Tibial artery (tissue), 4 donors: ENCODE measurements at regions not wholly inside any gene's neighbourhood (a gene's known extent, or its start where the extent isn't known, plus 50 kb on each side); places are given as distances from the start of the nearest gene placed in this dataset.

Experiments used
- DNase-seq, 2 donors: peaks; one replicate each; pipeline ENCODE4 v3.0.0-alpha.2; 2019
- H3K27ac ChIP-seq, 2 donors: fragments of 200-600 bp; sonication (generic) in 1 of 2; 1 replicate in 1 of 2; 2 replicates in 1 of 2; pipeline ENCODE4 v1.5.1; 2018 to 2019; ENCODE audit warnings: mild to moderate bottlenecking in 1 of 2
- H3K27me3 ChIP-seq, 2 donors: fragments of 200-600 bp; sonication (generic) in 1 of 2; one replicate each; pipeline versions ENCODE4 v1.5.1 to v1.6.0; 2016 to 2019
- H3K36me3 ChIP-seq, 3 donors: fragments of 200-600 bp; sonication (generic) in 2 of 3; one replicate each; pipeline ENCODE4 v1.5.1; 2016 to 2019; ENCODE audit warnings: mild to moderate bottlenecking in 2 of 3
- H3K4me1 ChIP-seq, 4 donors: fragments of 200-600 bp; sonication (generic) in 2 of 4; 1 replicate in 3 of 4; 2 replicates in 1 of 4; pipeline ENCODE4 v1.5.1; 2016 to 2019
- H3K4me3 ChIP-seq, 2 donors: fragments of 200-600 bp; sonication (generic) in 1 of 2; 1 replicate in 1 of 2; 2 replicates in 1 of 2; pipeline ENCODE4 v1.5.1; 2018 to 2019; ENCODE audit warnings: mild to moderate bottlenecking in 2 of 2
- H3K9me3 ChIP-seq, 3 donors: fragments of 200-600 bp; sonication (generic) in 1 of 3; one replicate each; pipeline ENCODE4 v1.5.1; 2016 to 2019
- CTCF ChIP-seq, 2 experiments: fragments of 200-600 bp in 1 of 2; fragments of 450-650 bp in 1 of 2; IDR thresholded peaks; one replicate each; pipeline ENCODE4 v1.5.1; 2017 to 2019; ENCODE audit warnings: antibody characterized with exemption in 2 of 2, mild to moderate bottlenecking in 1 of 2, moderate library complexity in 1 of 2
- intact Hi-C: fragments of 100-400 bp; cut with DNase I; formaldehyde crosslinking; loops from one replicate; pipeline ENCODE4 v1.15.0; 2023; ENCODE audit warnings: low total_unique reads

GRCh38 chr2:103276869-103277268 lies 515.0 kb downstream of the TMEM182 start:
- H3K36me3 ChIP-seq: no peaks in the 10 kb centered on the region
- intact Hi-C loops: no loop called here
- H3K9me3 ChIP-seq: peaks cover 0 to 3% (median 0%) of the 10 kb centered on the region in 3 donors
- no peaks in the 10 kb centered on the region for H3K27me3 ChIP-seq
- no peaks in the 10 kb centered on the region for H3K4me1 ChIP-seq
- H3K4me3 ChIP-seq: no peak overlapping the region
- no peak for DNase-seq
- no peak overlapping the region for H3K27ac ChIP-seq
- TF ChIP-seq CTCF (IDR thresholded peaks at IDR 0.05): no peak

- Histone ChIP-seq H3K4me1 (no peaks in the 10 kb centered on the region), H3K4me3 (no peak overlapping the region), H3K27me3 (peaks cover 0 to 2% of the 10 kb centered on the region in 2 donors), H3K36me3 (no peaks in the 10 kb centered on the region), H3K9me3 (no peaks in the 10 kb centered on the region), H3K27ac (no peak overlapping the region)
- intact Hi-C loops: no loop called here
- no peak for DNase-seq
- TF ChIP-seq CTCF (IDR thresholded peaks at IDR 0.05): no peak
These were observed 522.9 kb downstream of the TMEM182 start for GRCh38 chr2:103284750-103285149.

- Histone ChIP-seq H3K27me3 (peaks cover 0 to 2% of the 10 kb centered on the region in 2 donors), H3K4me3 (no peak overlapping the region), H3K36me3 (no peaks in the 10 kb centered on the region), H3K4me1 (no peaks in the 10 kb centered on the region), H3K9me3 (no peaks in the 10 kb centered on the region), H3K27ac (no peak overlapping the region)
- no peak for TF ChIP-seq CTCF (IDR thresholded peaks at IDR 0.05)
- intact Hi-C loops: no loop called here
- DNase-seq: no peak
These were observed 523.5 kb downstream of the TMEM182 start for GRCh38 chr2:103285354-103285753.

- no peak overlapping the region for H3K4me3 ChIP-seq
- H3K4me1 ChIP-seq: no peaks in the 10 kb centered on the region
- H3K27me3 ChIP-seq: peaks cover 0 to 2% of the 10 kb centered on the region in 2 donors
- no peak overlapping the region for H3K27ac ChIP-seq
- intact Hi-C loops: no loop called here
- DNase-seq: no peak
- TF ChIP-seq CTCF (IDR thresholded peaks at IDR 0.05): no peak
- H3K36me3 ChIP-seq: no peaks in the 10 kb centered on the region
- no peaks in the 10 kb centered on the region for H3K9me3 ChIP-seq
These were observed 525.9 kb downstream of the TMEM182 start for GRCh38 chr2:103287746-103288145.

- Histone ChIP-seq H3K36me3 (no peaks in the 10 kb centered on the region), H3K27me3 (peaks cover 0 to 2% of the 10 kb centered on the region in 2 donors), H3K4me3 (no peak overlapping the region), H3K27ac (no peak overlapping the region), H3K4me1 (no peaks in the 10 kb centered on the region), H3K9me3 (no peaks in the 10 kb centered on the region)
- DNase-seq: no peak
- intact Hi-C loops: no loop called here
- TF ChIP-seq CTCF (IDR thresholded peaks at IDR 0.05): no peak
These were observed 526.9 kb downstream of the TMEM182 start for GRCh38 chr2:103288696-103289095.

GRCh38 chr2:103289105-103289725 lies 527.4 kb downstream of the TMEM182 start:
- no peaks in the 10 kb centered on the region for H3K4me1 ChIP-seq
- DNase-seq: no peak
- no peaks in the 10 kb centered on the region for H3K36me3 ChIP-seq
- TF ChIP-seq CTCF (IDR thresholded peaks at IDR 0.05): no peak
- intact Hi-C loops: no loop called here
- H3K27me3 ChIP-seq: peaks cover 0 to 2% of the 10 kb centered on the region in 2 donors
- H3K27ac ChIP-seq: no peak overlapping the region
- H3K9me3 ChIP-seq: no peaks in the 10 kb centered on the region
- H3K4me3 ChIP-seq: no peak overlapping the region
